ENCODE measurements at regions not wholly inside any gene's neighbourhood (a gene's known extent, or its start where the extent isn't known, plus 50 kb on each side); places are given as distances from the start of the nearest gene placed in this dataset.

GRCh38 chr20:51265361-51265760 lies 242.5 kb upstream of the KCNG1 start:
- Histone ChIP-seq H3K9me1 (ENCODE audit: control insufficient read depth, extremely low read depth, insufficient read depth, low read length) (no peaks in the 10 kb centered on the region), H3K27me3 (ENCODE audit: control insufficient read depth, extremely low read depth, insufficient read depth, low read length) (no peaks in the 10 kb centered on the region), H3K9ac (ENCODE audit: control insufficient read depth, extremely low read depth, insufficient read depth, low read length) (no peak overlapping the region), H3K79me2 (ENCODE audit: control insufficient read depth, insufficient read depth, low read length) (no peaks in the 10 kb centered on the region), H3K36me3 (ENCODE audit: control insufficient read depth in 2 of 2, extremely low read depth in 1 of 2, insufficient read depth in 2 of 2, low read length in 2 of 2) (no peaks in the 10 kb centered on the region), H3K27ac (ENCODE audit: control insufficient read depth, insufficient read depth, low read length) (no peak overlapping the region), H3K9me3 (ENCODE audit: control insufficient read depth, low read depth, low read length) (no peaks in the 10 kb centered on the region), H4K20me1 (ENCODE audit: control insufficient read depth, extremely low read depth, insufficient read depth, low read length) (no peaks in the 10 kb centered on the region), H3K4me2 (ENCODE audit: control insufficient read depth, extremely low read depth, insufficient read depth, low read depth, low read length) (no peak overlapping the region), H3K4me3 (ENCODE audit: control insufficient read depth in 2 of 3, extremely low read depth in 1 of 3, insufficient read depth in 2 of 3, low read depth in 1 of 3, low read length in 3 of 3) (no peak overlapping the region), H3K4me1 (ENCODE audit: control insufficient read depth, extremely low read depth, insufficient read depth, low read length) (no peaks in the 10 kb centered on the region), H2AFZ (ENCODE audit: control insufficient read depth, low read length) (no peak overlapping the region)
- TF ChIP-seq EZH2 (IDR thresholded peaks at IDR 0.05; ENCODE audit: low read length) (no peak), CTCF (optimal IDR thresholded peaks at IDR 0.05 in 1 of 3, IDR thresholded peaks at IDR 0.05 in 1 of 3, conservative IDR thresholded peaks at IDR 0.05 in 1 of 3; ENCODE audit: extremely low read depth in 1 of 3, insufficient read depth in 2 of 3, low read length in 3 of 3) (no peak)
- dilution Hi-C loops (cut with MboI; ENCODE audit: extremely low pct_ligation_motif_present, low sequenced_read_pairs): no loop called here
- FAIRE-seq (no peak), DNase-seq (ENCODE audit: low read depth, low spot score) (no peak)

GRCh38 chr20:51262240-51262639 lies 239.3 kb upstream of the KCNG1 start:
- no peak for FAIRE-seq
- TF ChIP-seq CTCF (optimal IDR thresholded peaks at IDR 0.05 in 1 of 3, IDR thresholded peaks at IDR 0.05 in 1 of 3, conservative IDR thresholded peaks at IDR 0.05 in 1 of 3; ENCODE audit: extremely low read depth in 1 of 3, insufficient read depth in 2 of 3, low read length in 3 of 3) (no peak), EZH2 (IDR thresholded peaks at IDR 0.05; ENCODE audit: low read length) (no peak)
- Histone ChIP-seq H2AFZ (ENCODE audit: control insufficient read depth, low read length) (no peak overlapping the region), H3K9ac (ENCODE audit: control insufficient read depth, extremely low read depth, insufficient read depth, low read length) (no peak overlapping the region), H3K79me2 (ENCODE audit: control insufficient read depth, insufficient read depth, low read length) (no peaks in the 10 kb centered on the region), H3K4me2 (ENCODE audit: control insufficient read depth, extremely low read depth, insufficient read depth, low read depth, low read length) (no peak overlapping the region), H3K4me1 (ENCODE audit: control insufficient read depth, extremely low read depth, insufficient read depth, low read length) (peaks cover 18% of the 10 kb centered on the region), H3K9me3 (ENCODE audit: control insufficient read depth, low read depth, low read length) (no peaks in the 10 kb centered on the region), H3K27me3 (ENCODE audit: control insufficient read depth, extremely low read depth, insufficient read depth, low read length) (no peaks in the 10 kb centered on the region), H4K20me1 (ENCODE audit: control insufficient read depth, extremely low read depth, insufficient read depth, low read length) (no peaks in the 10 kb centered on the region), H3K27ac (ENCODE audit: control insufficient read depth, insufficient read depth, low read length) (no peak overlapping the region), H3K36me3 (ENCODE audit: control insufficient read depth in 2 of 2, extremely low read depth in 1 of 2, insufficient read depth in 2 of 2, low read length in 2 of 2) (no peaks in the 10 kb centered on the region), H3K4me3 (ENCODE audit: control insufficient read depth in 2 of 3, extremely low read depth in 1 of 3, insufficient read depth in 2 of 3, low read depth in 1 of 3, low read length in 3 of 3) (no peak overlapping the region), H3K9me1 (ENCODE audit: control insufficient read depth, extremely low read depth, insufficient read depth, low read length) (no peaks in the 10 kb centered on the region)
- dilution Hi-C loops (cut with MboI; ENCODE audit: extremely low pct_ligation_motif_present, low sequenced_read_pairs): no loop called here
- no peak for DNase-seq (ENCODE audit: low read depth, low spot score)
